GM10266 (cell line): ENCODE measurements at regions not wholly inside any gene's neighbourhood (a gene's known extent, or its start where the extent isn't known, plus 50 kb on each side); places are given as distances from the start of the nearest gene placed in this dataset.

Experiments used
- DNase-seq: peaks from one replicate; pipeline ENCODE4 v3.0.0; 2012; ENCODE audit errors: extremely low spot score
- CTCF ChIP-seq: IDR thresholded peaks from 2 replicates; pipeline ENCODE4 v1.5.1; 2012; ENCODE audit warnings: mild to moderate bottlenecking, low read depth; ENCODE audit not compliant: control insufficient read depth, insufficient read depth; ENCODE audit errors: missing control alignments

- no peak for TF ChIP-seq CTCF
- no peak for DNase-seq
Measured at GRCh38 chr12:94856324-94856723, 147.2 kb downstream of the NDUFA12 start.

- DNase-seq, result no peak
- no peak for TF ChIP-seq CTCF
Measured at GRCh38 chr12:94855853-94856252, 147.6 kb downstream of the NDUFA12 start.

GRCh38 chr12:94851396-94852028 is 152.0 kb downstream of the NDUFA12 start:
- TF ChIP-seq CTCF, result no peak
- no peak for DNase-seq

GRCh38 chr12:94849411-94849976 is 154.0 kb downstream of the NDUFA12 start:
- no peak for TF ChIP-seq CTCF
- no peak for DNase-seq

GRCh38 chr12:94848966-94849365 is 154.5 kb downstream of the NDUFA12 start:
- no peak for DNase-seq
- no peak for TF ChIP-seq CTCF

- DNase-seq, result no peak
- no peak for TF ChIP-seq CTCF
Measured at GRCh38 chr12:94845110-94845509, 158.4 kb downstream of the NDUFA12 start.

- no peak for DNase-seq
- no peak for TF ChIP-seq CTCF
Measured at GRCh38 chr12:94844452-94844851, 159.0 kb downstream of the NDUFA12 start.
